Mesenchymal stem cell (in vitro differentiated cells and primary cell): ENCODE measurements at regions not wholly inside any gene's neighbourhood (a gene's known extent, or its start where the extent isn't known, plus 50 kb on each side); places are given as distances from the start of the nearest gene placed in this dataset.

Experiments
- DNase-seq: peaks from one replicate; pipeline ENCODE4 v3.0.0-alpha.2; 2013
- H2AFZ ChIP-seq: one replicate; pipeline ENCODE4 v1.6.1; 2013; ENCODE audit warnings: low read depth, mild to moderate bottlenecking, control low read depth, inconsistent platforms, low read length, moderate library complexity
- H2AK5ac ChIP-seq: 2 replicates; pipeline ENCODE4 v1.6.1; 2013; ENCODE audit warnings: low read length, moderate library complexity, mild to moderate bottlenecking, inconsistent platforms; ENCODE audit not compliant: severe bottlenecking
- H2BK120ac ChIP-seq: one replicate; pipeline ENCODE4 v1.6.1; 2013; ENCODE audit warnings: low read depth, mild to moderate bottlenecking, inconsistent platforms, low read length, moderate library complexity
- H2BK12ac ChIP-seq, 2 experiments: one replicate each; pipeline ENCODE4 v1.6.1; 2013; ENCODE audit warnings: inconsistent platforms in 2 of 2, low read length in 2 of 2, mild to moderate bottlenecking in 2 of 2, moderate library complexity in 2 of 2, control low read depth in 1 of 2
- H2BK15ac ChIP-seq: one replicate; pipeline ENCODE4 v1.6.1; 2013; ENCODE audit warnings: mild to moderate bottlenecking, low read depth, inconsistent platforms; ENCODE audit not compliant: poor library complexity, severe bottlenecking
- H2BK5ac ChIP-seq: 2 replicates; pipeline ENCODE4 v1.6.1; 2013; ENCODE audit warnings: low read depth, mild to moderate bottlenecking, low read length, control low read depth, inconsistent platforms; ENCODE audit not compliant: poor library complexity, severe bottlenecking
- H3K14ac ChIP-seq, 2 experiments: one replicate each; pipeline ENCODE4 v1.6.1; 2013; ENCODE audit warnings: inconsistent platforms in 2 of 2, low read length in 2 of 2, control low read depth in 1 of 2, mild to moderate bottlenecking in 1 of 2, moderate library complexity in 1 of 2
- H3K18ac ChIP-seq, 2 experiments: one replicate each; pipeline ENCODE4 v1.6.1; 2013; ENCODE audit warnings: inconsistent platforms in 2 of 2, low read length in 2 of 2, control low read depth in 1 of 2, low read depth in 1 of 2, mild to moderate bottlenecking in 1 of 2
- H3K23ac ChIP-seq, 2 experiments: one replicate each; pipeline ENCODE4 v1.6.1; 2013; ENCODE audit warnings: inconsistent platforms in 2 of 2, low read length in 2 of 2, mild to moderate bottlenecking in 2 of 2, moderate library complexity in 2 of 2, control low read depth in 1 of 2
- H3K27ac ChIP-seq: 2 replicates; pipeline ENCODE4 v1.5.1; 2013; ENCODE audit warnings: mild to moderate bottlenecking, moderate library complexity, low read length, control low read depth, inconsistent platforms; ENCODE audit not compliant: poor library complexity, severe bottlenecking
- H3K27me3 ChIP-seq, 2 experiments: 2 replicates each; pipeline versions ENCODE4 v1.6.1 to v1.7.0; 2013; ENCODE audit warnings: low read length in 2 of 2, mild to moderate bottlenecking in 2 of 2, moderate library complexity in 2 of 2, control low read depth in 1 of 2, inconsistent platforms in 1 of 2; ENCODE audit not compliant: control insufficient read depth in 1 of 2, insufficient read depth in 1 of 2
- H3K36me3 ChIP-seq, 2 experiments: 2 replicates each; pipeline versions ENCODE4 v1.6.1 to v1.7.0; 2013; ENCODE audit warnings: low read length in 2 of 2, control low read depth in 1 of 2, inconsistent platforms in 1 of 2, low read depth in 1 of 2, mild to moderate bottlenecking in 1 of 2; ENCODE audit not compliant: insufficient read depth in 2 of 2, control insufficient read depth in 1 of 2
- H3K4ac ChIP-seq, 2 experiments: one replicate each; pipeline ENCODE4 v1.6.1; 2013; ENCODE audit warnings: inconsistent platforms in 2 of 2, low read length in 2 of 2, mild to moderate bottlenecking in 2 of 2, moderate library complexity in 2 of 2, control low read depth in 1 of 2, low read depth in 1 of 2
- H3K4me1 ChIP-seq: 2 replicates; pipeline ENCODE4 v1.6.1; 2013; ENCODE audit warnings: low read depth, low read length, control low read depth; ENCODE audit not compliant: control insufficient read depth, insufficient read depth
- H3K4me2 ChIP-seq: 2 replicates; pipeline ENCODE4 v1.6.1; 2013; ENCODE audit warnings: low read length, mild to moderate bottlenecking, inconsistent platforms; ENCODE audit not compliant: poor library complexity, severe bottlenecking
- H3K4me3 ChIP-seq, 2 experiments: 2 replicates each; pipeline versions ENCODE4 v1.5.1 to v1.7.0; 2013; ENCODE audit warnings: low read length in 2 of 2, mild to moderate bottlenecking in 2 of 2, control low read depth in 1 of 2, low read depth in 1 of 2; ENCODE audit not compliant: insufficient read depth in 1 of 2
- H3K79me1 ChIP-seq: replicated peaks from 2 replicates; pipeline ENCODE4 v1.6.1; 2013; ENCODE audit warnings: mild to moderate bottlenecking, control low read depth, low read length, inconsistent platforms; ENCODE audit not compliant: poor library complexity, severe bottlenecking
- H3K9ac ChIP-seq: 2 replicates; pipeline ENCODE4 v1.7.0; 2013; ENCODE audit warnings: mild to moderate bottlenecking, low read length, moderate library complexity
- H3K9me3 ChIP-seq: 2 replicates; pipeline ENCODE4 v1.7.0; 2013; ENCODE audit warnings: mild to moderate bottlenecking, low read length; ENCODE audit not compliant: control insufficient read depth
- H4K8ac ChIP-seq: one replicate; pipeline ENCODE4 v1.6.1; 2013; ENCODE audit warnings: inconsistent platforms, mild to moderate bottlenecking, low read length, moderate library complexity
- H4K91ac ChIP-seq: one replicate; pipeline ENCODE4 v1.6.1; 2013; ENCODE audit warnings: mild to moderate bottlenecking, low read length, inconsistent platforms
- WGBS: methylation state at CpG from one replicate; pipeline ENCODE4 v1.1.7; 2013; ENCODE audit warnings: mixed read lengths; 5-methylcytosine and 5-hydroxymethylcytosine counted together

DNA sequence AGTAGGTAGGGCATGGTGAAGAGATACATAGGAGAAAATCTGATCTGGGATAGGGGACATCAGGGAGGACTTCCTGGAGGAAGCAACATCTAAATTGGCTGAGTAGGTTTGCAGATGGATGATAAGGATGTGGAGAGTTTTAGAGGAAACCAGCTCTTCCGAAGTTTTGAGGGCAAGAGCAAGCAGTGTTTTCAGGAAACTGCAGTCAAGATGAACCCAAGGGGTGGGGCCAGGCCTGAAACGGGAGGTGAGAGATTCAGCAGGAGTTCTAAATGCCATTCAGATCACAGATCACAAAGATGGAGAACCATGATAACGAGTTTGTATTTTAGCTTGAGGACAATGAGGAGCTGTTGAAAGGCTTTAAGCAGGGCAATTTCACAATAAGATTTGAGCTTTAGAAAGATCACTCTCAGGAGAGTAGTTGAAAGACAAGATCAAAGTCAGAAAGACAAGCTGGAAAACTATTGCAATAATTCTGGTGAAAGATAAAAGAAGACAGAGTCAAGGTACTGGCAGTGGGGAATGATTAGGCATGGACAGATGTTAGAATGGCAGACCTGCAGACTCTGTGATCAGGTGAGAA lies 70.1 kb upstream of the PLXNC1 start:
- Histone ChIP-seq H2BK15ac (no peak overlapping the region), H3K4me1 (no peaks in the 10 kb centered on the region), H4K8ac (no peak overlapping the region), H3K27me3 (no peaks in the 10 kb centered on the region), H4K91ac (no peak overlapping the region), H3K4ac (no peak overlapping the region), H3K4me2 (no peak overlapping the region), H2AFZ (no peak overlapping the region), H3K9ac (no peak overlapping the region), H3K79me1 (no peaks in the 10 kb centered on the region), H3K18ac (no peak overlapping the region), H3K4me3 (no peak overlapping the region), H2AK5ac (no peak overlapping the region), H2BK120ac (no peak overlapping the region), H3K14ac (no peak overlapping the region), H3K36me3 (no peaks in the 10 kb centered on the region), H3K27ac (no peak overlapping the region), H3K23ac (no peak overlapping the region), H2BK5ac (no peak overlapping the region), H2BK12ac (no peak overlapping the region), H3K9me3 (no peaks in the 10 kb centered on the region)
- no peak for DNase-seq
- 34% methylated on average over 3 of the region's 3 CpGs for WGBS

- Histone ChIP-seq H3K27me3 (no peaks in the 10 kb centered on the region), H3K79me1 (no peaks in the 10 kb centered on the region), H2BK5ac (no peak overlapping the region), H3K4ac (no peak overlapping the region), H3K9ac (no peak overlapping the region), H3K36me3 (no peaks in the 10 kb centered on the region), H3K4me1 (no peaks in the 10 kb centered on the region), H4K8ac (no peak overlapping the region), H3K18ac (no peak overlapping the region), H3K27ac (no peak overlapping the region), H3K9me3 (no peaks in the 10 kb centered on the region), H3K14ac (no peak overlapping the region), H2AK5ac (no peak overlapping the region), H2BK15ac (no peak overlapping the region), H3K4me3 (no peak overlapping the region), H4K91ac (no peak overlapping the region), H3K23ac (no peak overlapping the region), H2BK120ac (no peak overlapping the region), H2BK12ac (no peak overlapping the region), H3K4me2 (no peak overlapping the region), H2AFZ (no peak overlapping the region)
- 88% methylated on average over 9 of the region's 9 CpGs for WGBS
- DNase-seq = no peak
These were observed 69.5 kb upstream of the PLXNC1 start for GRCh38 chr12:94078736-94079509.

DNA sequence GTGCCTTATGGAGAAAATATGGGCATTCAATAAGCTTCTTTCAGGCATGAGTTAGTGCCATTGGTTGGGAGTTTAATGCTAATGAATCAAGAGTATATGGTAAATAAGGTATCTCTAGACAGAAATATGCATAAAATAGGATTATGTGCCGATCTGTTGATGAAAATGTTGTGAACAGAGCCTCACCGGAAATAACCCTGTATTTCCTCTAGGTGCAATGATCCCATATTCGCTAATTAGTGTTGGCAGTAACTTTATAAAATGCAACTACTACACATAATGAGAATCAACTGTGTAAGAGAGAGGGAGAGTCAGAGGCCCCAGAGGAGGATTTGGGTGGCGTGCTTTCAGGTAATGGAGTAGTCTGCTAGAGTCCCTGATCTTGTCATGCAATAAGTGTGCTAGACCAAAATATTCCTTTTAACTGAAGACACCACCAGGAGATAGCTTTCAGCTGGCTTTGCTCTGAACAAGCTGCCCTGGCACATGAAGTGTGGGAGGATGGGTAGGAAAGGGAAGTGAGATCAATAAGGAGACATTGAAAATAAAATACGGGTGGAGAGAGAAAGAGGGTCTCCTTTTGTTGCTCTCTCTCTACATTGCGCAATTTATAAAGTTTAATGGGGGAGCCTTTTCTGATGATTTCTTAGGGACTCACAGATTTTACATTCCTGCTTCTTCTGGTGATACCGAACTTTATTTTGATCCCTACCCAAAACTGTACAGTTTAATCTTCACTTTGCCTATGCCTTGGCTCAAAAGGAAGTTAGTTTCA lies 68.6 kb upstream of the PLXNC1 start:
- no peak overlapping the region for H2BK12ac ChIP-seq
- no peak overlapping the region for H2AFZ ChIP-seq
- H3K9me3 ChIP-seq = no peaks in the 10 kb centered on the region
- H2BK5ac ChIP-seq = no peak overlapping the region
- no peak overlapping the region for H3K4me2 ChIP-seq
- no peaks in the 10 kb centered on the region for H3K4me1 ChIP-seq
- H2BK120ac ChIP-seq = no peak overlapping the region
- no peak overlapping the region for H4K91ac ChIP-seq
- no peaks in the 10 kb centered on the region for H3K36me3 ChIP-seq
- no peak for DNase-seq
- H3K9ac ChIP-seq = no peak overlapping the region
- no peak overlapping the region for H3K14ac ChIP-seq
- no peak overlapping the region for H2BK15ac ChIP-seq
- WGBS = 94% methylated on average over 5 of the region's 7 CpGs
- no peak overlapping the region for H3K23ac ChIP-seq
- no peak overlapping the region for H3K4ac ChIP-seq
- no peaks in the 10 kb centered on the region for H3K79me1 ChIP-seq
- H3K4me3 ChIP-seq = no peak overlapping the region
- H3K27me3 ChIP-seq = no peaks in the 10 kb centered on the region
- no peak overlapping the region for H3K18ac ChIP-seq
- H3K27ac ChIP-seq = no peak overlapping the region
- no peak overlapping the region for H4K8ac ChIP-seq
- no peak overlapping the region for H2AK5ac ChIP-seq

DNA sequence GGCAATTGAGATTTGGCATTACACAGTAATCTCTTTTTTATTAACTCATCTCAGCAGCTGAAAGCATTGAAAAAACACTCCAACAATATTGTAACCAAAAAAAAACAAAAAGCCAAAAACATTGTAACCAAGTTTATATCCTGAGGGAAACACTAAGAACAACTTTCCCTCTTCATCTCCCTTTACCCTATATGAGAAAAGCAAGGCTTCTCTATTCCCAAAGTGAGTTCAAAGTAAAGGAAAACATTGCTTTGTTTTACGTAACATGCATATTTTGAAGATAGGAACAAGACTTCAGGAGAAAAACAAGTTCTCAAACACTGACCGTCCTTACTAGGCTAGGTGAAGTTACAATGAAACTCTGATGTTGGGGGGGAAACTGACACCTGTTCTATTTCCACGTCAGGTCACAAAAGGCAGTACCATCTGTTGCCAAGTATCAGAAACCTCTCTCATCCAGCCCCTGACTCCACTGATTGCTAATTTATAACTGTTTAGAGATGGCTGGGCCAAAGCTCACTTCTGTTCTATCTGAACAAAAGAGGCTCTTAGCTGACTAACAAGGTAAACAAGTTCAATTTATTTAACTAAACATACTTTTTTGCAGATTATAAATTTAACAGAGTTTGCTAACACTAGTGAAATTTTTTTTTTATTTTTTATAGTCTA lies 67.9 kb upstream of the PLXNC1 start:
- Histone ChIP-seq H3K79me1 (no peaks in the 10 kb centered on the region), H3K27me3 (no peaks in the 10 kb centered on the region), H3K4me3 (no peak overlapping the region), H4K91ac (no peak overlapping the region), H3K4me1 (no peaks in the 10 kb centered on the region), H4K8ac (no peak overlapping the region), H2BK15ac (no peak overlapping the region), H2AK5ac (no peak overlapping the region), H3K18ac (no peak overlapping the region), H3K4me2 (no peak overlapping the region), H2BK5ac (no peak overlapping the region), H2BK120ac (no peak overlapping the region), H3K4ac (no peak overlapping the region), H2AFZ (no peak overlapping the region), H2BK12ac (no peak overlapping the region), H3K9ac (no peak overlapping the region), H3K14ac (no peak overlapping the region), H3K23ac (no peak overlapping the region), H3K36me3 (no peaks in the 10 kb centered on the region), H3K9me3 (no peaks in the 10 kb centered on the region), H3K27ac (no peak overlapping the region)
- WGBS = 100% methylated on average over 1 of the region's 3 CpGs
- no peak for DNase-seq
